ENCODE measurements at regions not wholly inside any gene's neighbourhood (a gene's known extent, or its start where the extent isn't known, plus 50 kb on each side); places are given as distances from the start of the nearest gene placed in this dataset.

- intact Hi-C loops (cut with DNase I) = no loop called here
Observed at GRCh38 chr2:42861321-42861720, 68.9 kb upstream of the HAAO start.

GRCh38 chr2:42860319-42861094 lies 68.1 kb upstream of the HAAO start:
- ATAC-seq (no peak), DNase-seq (no peak)
- H3K4me3 ChIP-seq = no peak overlapping the region
- no peaks in the 10 kb centered on the region for H3K4me1 ChIP-seq
- TF ChIP-seq CTCF (IDR thresholded peaks at IDR 0.05) = no peak
- peak overlapping the region; percentile 2 to 9 for H3K27ac ChIP-seq
- no peaks in the 10 kb centered on the region for H3K27me3 ChIP-seq
- intact Hi-C loops (cut with DNase I) = no loop called here
- peaks cover 0 to 2% of the 10 kb centered on the region in 2 donors for H3K9me3 ChIP-seq
- no peaks in the 10 kb centered on the region for H3K36me3 ChIP-seq

More at GRCh38 chr2:42861321-42861720, 68.9 kb upstream of the HAAO start:
- no peaks in the 10 kb centered on the region for H3K36me3 ChIP-seq
- no peak overlapping the region for H3K27ac ChIP-seq
- no peaks in the 10 kb centered on the region for H3K27me3 ChIP-seq
- no peak overlapping the region for H3K4me3 ChIP-seq
- no peak for ATAC-seq
- TF ChIP-seq CTCF (IDR thresholded peaks at IDR 0.05) = no peak
- peaks cover 0 to 2% of the 10 kb centered on the region in 2 donors for H3K4me1 ChIP-seq
- DNase-seq = peak in 1 of 4 donors; percentile 35
- H3K9me3 ChIP-seq = peaks cover 0 to 2% of the 10 kb centered on the region in 2 donors

- TF ChIP-seq CTCF (IDR thresholded peaks at IDR 0.05) = no peak
- intact Hi-C loops (cut with DNase I) = loop anchor here in 1 of 2 donors (10.0 kb wide), 1 partner anchor 65 kb away; no protein-coding TSS in a partner anchor
Observed at GRCh38 chr2:42859791-42860190, 67.4 kb upstream of the HAAO start.

GRCh38 chr2:42859006-42859552 lies 66.7 kb upstream of the HAAO start:
- no peak overlapping the region for H3K4me3 ChIP-seq
- intact Hi-C loops (cut with DNase I) = loop anchor here in 1 of 2 donors (10.0 kb wide), 1 partner anchor 66 kb away; no protein-coding TSS in a partner anchor
- no peaks in the 10 kb centered on the region for H3K4me1 ChIP-seq
- DNase-seq (peak in 1 of 4 donors; percentile 66), ATAC-seq (peak; percentile 84)
- TF ChIP-seq CTCF (IDR thresholded peaks at IDR 0.05) = peak; percentile 86 to 94
- H3K36me3 ChIP-seq = no peaks in the 10 kb centered on the region
- peaks cover 0 to 2% of the 10 kb centered on the region in 2 donors for H3K9me3 ChIP-seq
- no peak overlapping the region for H3K27ac ChIP-seq
- no peaks in the 10 kb centered on the region for H3K27me3 ChIP-seq

More at GRCh38 chr2:42859791-42860190, 67.4 kb upstream of the HAAO start:
- DNase-seq (no peak), ATAC-seq (no peak)
- Histone ChIP-seq H3K4me3 (no peak overlapping the region), H3K27ac (peak overlapping the region; percentile 9 to 42), H3K36me3 (no peaks in the 10 kb centered on the region), H3K4me1 (no peaks in the 10 kb centered on the region), H3K27me3 (no peaks in the 10 kb centered on the region), H3K9me3 (peaks cover 0 to 2% of the 10 kb centered on the region in 2 donors)
